HG03378 (cell line): ENCODE measurements at regions not wholly inside any gene's neighbourhood (a gene's known extent, or its start where the extent isn't known, plus 50 kb on each side); places are given as distances from the start of the nearest gene placed in this dataset.
"Not testable (repeated sequence)": the region's sequence is repeated elsewhere in the genome, so short reads cannot be mapped to it uniquely, and the experiment has no call there.

Experiments
- ATAC-seq: cut with Tn5 transposase; IDR thresholded peaks from one replicate; pipeline ENCODE4 v1.9.1; 2021; ENCODE audit warnings: mild to moderate bottlenecking, moderate library complexity; ENCODE audit not compliant: unreplicated experiment

DNA sequence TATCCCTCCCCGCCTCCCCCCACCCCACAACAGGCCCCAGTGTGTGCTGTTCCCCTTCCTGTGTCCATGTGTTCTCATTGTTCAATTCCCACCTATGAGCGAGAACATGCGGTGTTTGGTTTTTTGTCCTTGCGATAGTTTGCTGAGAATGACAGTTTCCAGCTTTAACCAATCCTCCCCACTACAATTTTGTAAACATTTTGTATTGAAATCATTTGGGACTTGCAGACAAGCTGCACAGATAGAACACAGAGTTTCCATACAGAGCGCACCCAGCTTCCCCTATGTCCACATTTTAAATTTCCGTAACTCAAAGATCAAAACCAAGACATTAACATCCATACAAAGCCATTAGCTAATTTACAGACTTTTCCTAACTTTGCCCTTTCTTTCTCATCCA, 188.4 kb upstream of the WWC1 start:
- not testable (repeated sequence) for ATAC-seq

GRCh38 chr5:168104350-168104749, 187.1 kb upstream of the WWC1 start:
- ATAC-seq: no peak

DNA sequence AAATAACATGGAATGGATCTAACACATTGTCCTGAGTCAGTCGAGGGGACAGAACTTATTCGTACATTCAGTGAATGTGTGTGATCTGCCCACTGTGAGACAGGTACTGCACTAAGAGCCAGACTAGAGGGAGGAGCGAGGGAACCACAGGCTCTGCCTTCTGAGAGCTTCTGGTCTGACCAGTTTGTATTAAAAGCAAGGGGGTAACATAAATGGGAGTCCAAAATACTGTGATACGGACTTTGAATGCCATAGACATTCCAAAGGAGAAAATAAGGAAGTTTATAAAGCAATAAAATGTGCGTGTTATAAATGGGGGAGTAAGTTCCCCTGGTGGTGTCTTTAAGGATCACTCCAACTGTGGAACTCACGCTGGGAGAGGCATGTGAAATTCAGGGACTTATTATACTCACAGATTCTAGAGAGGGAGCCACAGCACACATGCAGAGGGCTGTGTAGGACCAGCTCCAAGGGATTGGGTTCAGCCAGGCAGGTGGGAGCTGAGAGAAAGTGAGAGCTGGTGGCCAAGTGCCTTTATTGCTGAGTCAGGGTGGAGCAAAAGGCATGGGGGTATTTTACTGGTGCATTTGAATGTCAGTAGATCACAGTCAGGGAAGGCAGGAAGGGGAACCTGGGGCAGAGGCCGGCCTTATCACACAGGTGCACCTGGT, 186.5 kb upstream of the WWC1 start:
- ATAC-seq: no peak

- no peak for ATAC-seq
These were observed 185.3 kb upstream of the WWC1 start for GRCh38 chr5:168106008-168106761.

DNA sequence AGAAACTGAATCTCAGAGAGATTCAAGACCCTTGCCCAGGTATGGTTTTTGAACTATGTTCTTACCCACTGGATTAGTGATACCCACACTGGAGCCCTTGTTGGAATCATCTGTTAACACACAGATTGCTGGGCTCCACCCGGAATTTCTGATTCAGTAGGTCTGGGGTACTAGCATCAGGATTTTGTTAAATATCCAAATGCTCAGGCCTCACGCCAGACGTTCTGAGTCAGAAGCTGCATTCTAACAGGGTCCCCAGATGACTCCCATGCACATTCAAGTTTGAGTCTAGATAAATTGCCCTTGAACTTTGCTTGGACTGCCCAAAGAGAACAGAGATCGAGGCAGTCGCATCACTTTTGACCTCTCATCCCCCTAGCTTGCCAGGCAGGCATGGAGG, 182.0 kb upstream of the WWC1 start:
- ATAC-seq: no peak

GRCh38 chr5:168110384-168110783, 181.1 kb upstream of the WWC1 start:
- no peak for ATAC-seq

DNA sequence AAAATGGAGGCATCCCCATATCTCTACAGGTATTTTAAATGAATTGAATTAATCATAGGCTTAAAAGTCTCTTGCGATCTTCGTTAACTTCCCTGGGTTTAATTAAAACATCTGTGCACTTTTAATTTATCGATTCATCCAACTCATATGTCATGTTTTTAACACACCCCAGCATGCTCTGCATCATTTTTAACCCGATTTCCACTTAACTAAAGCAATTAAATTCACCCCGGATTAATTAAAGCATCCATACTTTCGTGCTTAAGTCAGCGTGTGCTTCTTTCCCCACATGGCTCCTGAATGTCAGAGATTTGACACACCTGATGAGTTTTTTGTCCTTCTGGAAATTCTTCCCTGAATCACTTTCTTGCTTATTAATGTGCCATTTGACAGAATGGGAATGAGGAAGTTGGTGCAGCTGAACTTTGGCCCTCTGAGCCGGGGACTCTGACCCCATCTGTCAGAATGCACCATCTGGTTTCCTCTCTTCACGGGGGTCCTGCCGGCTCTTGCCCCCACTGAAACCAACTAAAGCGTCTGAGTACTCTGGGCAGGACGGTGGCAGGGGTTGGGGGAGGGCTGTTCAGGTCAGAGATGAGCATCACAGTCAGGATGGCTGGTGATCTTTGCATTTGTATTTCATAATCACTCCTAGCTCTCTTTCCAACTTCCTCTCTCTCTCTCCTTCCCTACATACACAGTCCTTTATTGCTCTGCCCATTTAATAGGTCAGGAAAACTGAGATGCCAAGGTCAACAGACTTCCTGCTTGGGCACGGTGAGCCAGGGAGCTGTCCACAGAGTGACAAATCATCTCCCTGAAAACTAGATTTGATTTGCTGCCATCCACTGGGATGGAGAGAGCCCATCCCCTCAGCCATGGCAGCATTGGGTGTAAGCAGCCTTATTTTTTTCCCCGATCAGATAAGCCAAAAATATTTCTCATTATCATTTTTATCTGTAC, 180.3 kb upstream of the WWC1 start:
- ATAC-seq: no peak

GRCh38 chr5:168114444-168115017, 176.9 kb upstream of the WWC1 start:
- peak; percentile 86 for ATAC-seq

DNA sequence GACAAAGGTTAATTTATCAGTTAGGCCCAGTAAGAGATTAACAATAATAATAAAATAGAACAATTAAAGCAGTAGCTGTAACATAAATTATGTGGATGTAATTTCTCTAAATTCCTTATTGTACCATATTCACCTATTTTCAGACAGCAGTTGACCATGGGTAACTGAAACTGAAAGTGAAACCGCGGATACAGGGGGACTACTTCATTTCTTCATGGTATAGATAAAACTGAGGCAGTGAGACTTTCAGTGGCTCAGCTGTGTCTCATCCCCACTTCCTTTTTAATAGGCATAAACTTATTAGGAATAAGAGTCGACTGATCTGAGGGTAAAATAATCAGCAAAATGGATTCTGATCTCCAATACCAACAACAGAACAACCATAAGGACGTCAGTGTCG, 174.0 kb upstream of the WWC1 start:
- no peak for ATAC-seq

DNA sequence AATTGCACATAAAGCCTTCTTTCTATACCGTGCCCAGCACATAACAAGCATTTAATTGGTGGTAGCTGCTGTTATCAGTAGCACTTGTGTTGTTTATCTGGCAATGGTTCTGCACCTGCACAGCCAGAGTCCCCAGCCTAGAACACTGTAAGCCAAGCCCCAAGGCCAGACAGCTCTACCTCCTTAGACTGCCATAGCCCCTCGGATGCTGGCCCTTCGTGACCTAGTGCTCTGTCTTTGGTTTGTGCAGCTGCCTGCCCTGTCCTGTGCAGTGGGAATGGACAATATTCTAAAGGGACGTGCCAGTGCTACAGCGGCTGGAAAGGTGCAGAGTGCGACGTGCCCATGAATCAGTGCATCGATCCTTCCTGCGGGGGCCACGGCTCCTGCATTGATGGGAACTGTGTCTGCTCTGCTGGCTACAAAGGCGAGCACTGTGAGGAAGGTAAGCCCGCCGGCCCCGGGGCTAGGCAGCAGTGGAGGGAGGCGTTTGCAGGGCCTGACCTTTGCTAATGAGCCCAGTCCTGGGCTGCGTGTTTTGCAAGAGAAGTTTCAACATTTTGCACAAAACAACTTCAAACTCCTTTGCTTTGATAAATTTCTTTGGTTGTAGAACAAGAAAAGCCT, 173.3 kb upstream of the WWC1 start:
- no peak for ATAC-seq

DNA sequence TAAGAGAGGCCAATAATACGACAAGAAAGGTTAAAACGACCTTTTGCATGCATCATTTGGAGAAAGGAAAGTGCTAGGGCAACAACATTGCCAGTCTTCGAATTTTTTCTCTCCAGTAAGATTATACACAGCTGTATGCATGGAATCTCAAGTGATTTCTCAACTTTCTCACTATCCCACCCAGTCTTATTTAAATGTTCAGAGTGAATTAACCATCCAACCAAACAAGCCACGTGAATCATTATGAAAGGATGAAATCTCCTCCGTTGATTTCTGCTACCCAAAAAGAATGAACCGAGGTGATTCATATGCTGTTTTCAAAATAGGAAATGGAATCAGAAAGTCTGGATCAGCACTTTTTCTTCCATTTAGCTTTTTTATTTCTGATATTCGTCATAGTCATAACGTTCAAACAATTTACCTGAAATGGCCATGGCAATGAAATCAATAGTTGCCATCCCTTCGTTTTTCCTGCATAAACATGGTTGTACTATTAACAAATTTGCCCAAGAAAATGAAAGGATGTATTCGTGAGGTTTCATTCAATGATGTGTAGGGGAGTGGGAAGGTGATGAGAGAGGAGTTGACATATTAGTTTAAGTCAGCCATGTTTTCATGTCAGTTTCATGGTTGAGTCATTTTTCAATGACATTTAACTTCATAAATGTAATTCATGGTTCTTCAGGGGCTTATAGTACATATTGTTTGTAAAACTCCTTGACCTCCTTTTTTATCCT, 170.9 kb upstream of the WWC1 start:
- ATAC-seq: no peak

DNA sequence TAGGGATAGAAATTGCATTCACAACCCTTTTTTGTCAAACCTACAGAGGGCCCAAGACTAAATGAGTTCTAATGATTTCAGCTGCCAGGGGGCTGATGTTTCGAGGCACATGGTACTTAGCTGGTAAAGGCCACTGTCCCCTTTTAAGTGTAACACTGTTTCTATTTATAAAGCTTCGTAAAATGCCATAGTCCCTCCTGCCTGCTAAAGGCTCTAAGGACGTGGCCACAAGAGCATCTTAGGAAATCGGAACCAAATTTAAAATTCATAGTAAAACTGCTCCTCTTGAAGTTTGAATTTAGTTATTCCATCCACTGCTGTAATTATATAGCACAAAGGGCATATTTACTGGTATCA, 170.3 kb upstream of the WWC1 start:
- ATAC-seq: no peak

- ATAC-seq: peak; percentile 99
These were observed 167.6 kb upstream of the WWC1 start for GRCh38 chr5:168123631-168124528.

DNA sequence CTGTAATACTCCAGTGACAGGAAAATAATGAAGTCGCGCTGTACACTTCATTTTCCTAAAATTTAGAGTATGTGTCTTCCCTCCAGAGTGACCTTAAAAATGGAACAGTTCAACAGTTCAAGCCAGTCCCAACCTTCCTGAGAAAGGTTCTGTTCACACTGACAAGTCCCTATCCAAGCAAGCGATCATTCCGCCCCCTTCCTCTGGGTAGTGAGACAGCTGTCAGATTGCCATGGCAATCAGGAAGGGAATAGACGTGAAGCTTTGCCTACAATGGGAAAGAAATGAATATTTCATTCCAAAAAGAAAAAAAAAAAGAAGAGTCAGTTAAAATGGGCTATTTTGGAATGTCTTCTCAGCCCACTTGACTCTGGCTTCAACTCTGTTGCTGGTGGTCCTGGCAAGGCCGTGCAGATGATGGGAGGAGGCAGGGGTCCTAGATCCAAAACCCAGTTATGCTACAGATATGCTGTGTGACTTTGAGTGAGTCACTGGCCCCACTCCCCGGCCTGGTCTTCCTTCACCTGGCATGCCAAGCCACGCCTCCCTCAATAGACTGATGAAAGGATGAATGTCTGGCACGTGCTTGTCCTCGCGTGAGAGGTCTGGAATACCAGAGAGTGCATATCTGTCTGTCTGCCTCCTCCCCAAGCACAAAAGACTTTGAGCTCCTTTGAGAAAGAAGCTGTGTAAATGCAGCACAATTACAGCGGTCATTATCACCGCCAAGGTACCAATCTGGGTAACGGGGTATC, 165.8 kb upstream of the WWC1 start:
- ATAC-seq: no peak

DNA sequence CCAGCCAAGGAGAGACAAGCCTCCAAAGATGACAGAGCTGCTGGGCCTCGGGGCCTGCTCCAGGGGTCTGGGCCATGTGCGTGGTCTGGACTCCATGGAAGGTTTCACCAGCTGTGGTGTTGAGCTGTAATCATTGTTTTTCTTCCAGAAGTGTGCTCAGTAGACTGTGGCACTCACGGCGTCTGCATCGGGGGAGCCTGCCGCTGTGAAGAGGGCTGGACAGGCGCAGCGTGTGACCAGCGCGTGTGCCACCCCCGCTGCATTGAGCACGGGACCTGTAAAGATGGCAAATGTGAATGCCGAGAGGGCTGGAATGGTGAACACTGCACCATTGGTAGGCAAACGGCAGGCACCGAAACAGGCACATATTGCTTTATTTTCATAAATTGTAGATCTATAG, 164.8 kb upstream of the WWC1 start:
- no peak for ATAC-seq

DNA sequence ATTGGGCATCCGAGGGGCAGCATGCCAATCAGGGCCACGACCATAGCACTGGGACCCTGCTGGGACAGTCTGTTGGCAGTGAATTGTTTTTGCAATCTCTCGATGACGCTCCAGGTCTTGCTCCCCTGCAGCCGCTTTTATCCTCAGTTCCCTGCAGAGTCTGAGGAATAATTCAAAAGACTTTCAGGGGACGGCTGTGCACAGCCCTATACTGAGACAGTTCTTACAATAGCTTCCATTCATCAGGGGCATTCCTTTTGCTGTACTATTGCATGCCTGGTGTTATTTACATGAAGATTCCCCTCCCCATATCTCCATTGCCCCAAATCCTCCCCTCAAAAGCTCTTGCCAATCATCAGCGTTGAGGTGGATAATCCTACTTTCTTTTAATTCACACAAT, 163.3 kb upstream of the WWC1 start:
- no peak for ATAC-seq

- ATAC-seq: no peak
These were observed 162.9 kb upstream of the WWC1 start for GRCh38 chr5:168128557-168128956.

- ATAC-seq: no peak
These were observed 159.9 kb upstream of the WWC1 start for GRCh38 chr5:168131519-168131918.
